ENCODE measurements at regions not wholly inside any gene's neighbourhood (a gene's known extent, or its start where the extent isn't known, plus 50 kb on each side); places are given as distances from the start of the nearest gene placed in this dataset.
"Not testable (repeated sequence)": the region's sequence is repeated elsewhere in the genome, so short reads cannot be mapped to it uniquely, and the experiment has no call there.

DNA sequence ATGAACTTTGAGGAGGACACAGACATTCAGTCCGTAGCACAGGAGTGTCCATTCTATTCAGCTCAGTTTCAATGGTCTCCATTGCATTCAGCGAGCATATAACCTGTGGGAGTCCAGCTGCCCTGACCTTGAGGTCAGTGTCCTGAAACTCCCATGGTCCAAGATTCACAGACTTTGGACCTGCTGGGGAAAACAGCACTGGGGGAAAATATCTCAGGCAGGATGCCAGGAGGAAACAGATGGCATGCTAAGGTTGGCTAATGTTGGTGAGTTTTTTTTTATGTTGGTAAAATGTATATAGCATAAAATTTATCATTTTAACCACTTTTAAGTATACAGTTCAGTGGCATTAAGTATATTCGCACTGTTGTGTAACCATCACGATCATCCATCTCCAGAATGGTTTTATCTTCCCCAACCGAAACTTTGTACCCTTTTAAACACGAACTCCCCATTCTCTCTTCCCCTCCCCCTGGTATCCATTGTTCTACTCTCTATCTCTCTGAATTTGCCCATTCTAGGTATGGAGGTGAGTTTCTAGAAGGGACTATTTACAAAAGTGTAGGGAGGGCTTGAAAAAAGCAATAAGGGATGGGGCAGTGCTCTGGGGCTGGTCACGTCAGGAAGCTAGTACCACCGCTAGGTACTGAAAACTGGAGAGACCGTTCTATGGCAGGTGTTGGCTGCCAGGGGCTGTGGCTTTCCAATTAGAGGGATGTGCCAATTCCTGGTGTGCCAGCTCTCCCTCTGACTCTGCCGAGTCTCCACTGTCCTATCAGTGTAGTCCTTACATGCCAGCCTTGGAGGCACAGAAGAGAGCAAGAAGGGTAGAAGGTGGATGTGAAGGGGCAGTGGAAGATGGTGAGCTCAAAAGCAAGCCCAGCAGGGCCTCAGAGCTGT lies 85.3 kb downstream of the FOXD2 start:
- DNase-seq (ENCODE audit: low read depth, low spot score) = no peak

DNA sequence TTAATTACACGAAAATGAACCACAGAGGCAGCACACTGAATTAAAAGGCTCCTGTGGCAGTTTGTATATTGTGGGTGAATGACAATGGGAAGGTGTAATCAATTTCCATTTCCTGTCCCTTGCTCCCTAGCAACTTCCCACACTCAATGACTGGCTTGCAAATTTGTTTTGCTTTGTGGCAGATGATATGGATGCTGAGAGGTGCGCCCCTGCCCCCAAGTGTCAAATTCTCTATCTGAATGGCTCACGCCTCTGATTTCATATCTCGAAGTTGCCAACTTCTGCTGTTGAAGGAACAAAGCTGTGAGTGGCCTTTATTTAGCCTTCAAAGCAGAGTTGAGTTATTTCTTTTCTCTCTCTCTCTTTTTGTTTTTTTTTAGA lies 86.0 kb downstream of the FOXD2 start:
- DNase-seq (ENCODE audit: low read depth, low spot score) = no peak

DNA sequence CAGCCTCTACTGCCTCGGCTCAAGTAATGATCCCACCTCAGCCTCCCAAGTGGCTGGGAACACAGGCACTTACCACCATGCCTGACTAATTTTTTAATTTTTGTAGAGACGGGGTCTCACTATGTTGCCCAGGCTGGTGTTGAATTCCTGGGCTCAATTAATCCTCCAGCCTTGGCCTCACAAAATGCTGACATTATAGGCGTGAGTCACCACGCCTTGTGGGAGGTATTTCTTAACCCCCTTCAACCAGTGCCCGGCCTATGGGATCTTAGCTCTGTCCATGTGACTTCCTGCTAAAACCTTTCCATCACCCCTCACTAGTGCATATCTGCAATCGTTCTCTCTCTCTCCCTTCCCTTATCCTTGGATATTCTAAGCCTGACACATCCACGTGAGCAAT lies 86.4 kb downstream of the FOXD2 start:
- DNase-seq (ENCODE audit: low read depth, low spot score) = no peak

DNA sequence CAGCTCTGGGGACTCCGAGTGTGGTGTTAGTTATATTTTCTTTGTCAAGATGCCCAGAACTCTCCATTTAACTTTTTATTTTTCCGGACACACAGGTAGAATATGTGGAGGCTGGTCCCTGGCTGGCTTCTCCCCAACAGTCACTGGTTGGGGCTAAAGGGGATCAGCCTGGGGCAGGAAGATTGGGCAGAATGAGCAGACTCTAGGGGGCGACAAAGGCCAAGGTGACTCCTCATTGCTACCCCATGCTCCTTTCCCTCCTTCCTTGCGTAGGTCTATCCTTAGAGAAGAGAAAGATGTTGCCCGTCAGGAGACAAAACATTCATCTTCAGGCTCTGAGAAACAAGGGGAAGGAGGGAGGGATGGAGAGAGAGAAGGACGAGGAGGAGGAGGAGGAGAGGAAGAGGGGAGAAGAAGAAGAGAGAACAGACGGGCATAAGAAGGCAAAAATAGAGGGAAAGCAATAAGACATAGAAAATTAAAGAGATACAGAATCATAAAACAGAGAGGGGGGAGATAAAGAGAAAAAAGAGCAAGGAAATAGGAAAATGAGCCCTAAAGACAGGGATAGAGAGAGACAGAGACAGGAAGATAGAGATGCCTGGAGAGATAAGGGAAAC lies 89.9 kb downstream of the FOXD2 start:
- no peak for DNase-seq (ENCODE audit: low read depth, low spot score)

DNA sequence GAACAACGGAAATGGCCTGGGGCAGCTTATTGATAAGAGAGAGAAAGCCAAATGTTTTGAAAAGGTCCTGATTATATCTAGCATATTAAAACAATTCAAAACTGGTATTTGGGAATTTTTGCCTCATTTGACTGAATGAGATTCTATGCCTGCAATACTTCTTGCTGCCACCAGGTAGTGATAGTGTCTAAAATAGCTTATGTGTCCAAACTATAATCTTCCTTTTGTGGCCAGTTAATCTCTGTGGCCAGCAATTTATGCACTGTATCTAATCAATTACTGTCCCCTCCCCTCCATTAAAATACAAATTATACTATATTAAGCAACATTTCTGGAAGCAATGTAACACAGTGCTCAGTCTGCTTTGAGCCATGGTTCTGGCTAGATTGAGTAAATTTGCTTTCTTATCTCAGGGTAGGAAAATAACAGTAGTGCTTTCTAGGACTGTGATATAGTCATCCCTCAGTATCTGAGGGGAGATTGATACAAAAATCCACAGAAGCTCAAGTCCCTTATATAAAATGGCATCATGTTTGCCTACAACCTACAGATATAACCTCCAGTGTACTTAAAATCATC lies 91.8 kb downstream of the FOXD2 start:
- no peak for DNase-seq (ENCODE audit: low read depth, low spot score)

DNA sequence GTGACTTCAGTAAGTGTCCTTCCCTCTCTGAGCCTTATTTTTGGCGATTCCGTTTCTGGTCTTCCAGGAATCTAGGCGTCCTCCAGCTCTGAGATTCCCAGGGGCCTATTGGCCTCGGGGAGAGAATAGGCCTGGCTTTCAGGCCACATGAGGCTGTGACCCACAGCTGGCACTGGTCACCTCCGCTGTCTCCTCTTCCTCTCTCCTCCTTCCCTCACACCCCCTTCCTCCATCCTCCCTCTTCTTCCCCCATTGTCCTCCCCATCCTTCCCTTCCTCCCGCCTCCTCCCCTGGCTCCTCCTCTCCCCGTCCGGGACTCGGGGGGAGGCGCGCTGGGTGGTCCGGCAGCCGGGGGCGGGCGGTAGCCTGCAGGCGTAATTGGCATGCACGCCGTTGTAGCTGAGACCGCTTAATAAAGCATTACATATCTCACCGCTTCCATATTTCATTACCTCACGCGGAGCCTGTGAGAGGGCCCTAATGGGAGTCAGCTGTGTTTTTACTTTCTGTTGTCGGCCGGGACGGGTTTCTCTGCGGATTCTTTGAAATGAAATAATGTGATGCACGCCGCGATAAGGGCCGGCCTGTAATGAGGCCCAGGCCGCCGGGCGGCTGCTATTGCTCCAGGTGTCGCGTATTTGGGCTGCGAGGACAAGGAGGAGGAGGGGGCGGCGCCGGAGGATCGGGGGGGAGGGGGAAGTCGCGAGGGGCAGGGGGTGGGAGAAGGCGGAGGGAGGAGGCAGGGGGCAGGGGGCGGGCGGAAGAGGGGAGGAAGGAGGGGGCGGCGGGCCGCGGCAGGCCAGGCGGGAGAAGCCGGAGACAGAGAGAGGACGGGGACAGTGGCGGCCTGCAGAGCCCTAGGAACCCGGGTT lies 95.3 kb downstream of the FOXD2 start:
- DNase-seq (ENCODE audit: low read depth, low spot score) = no peak

DNA sequence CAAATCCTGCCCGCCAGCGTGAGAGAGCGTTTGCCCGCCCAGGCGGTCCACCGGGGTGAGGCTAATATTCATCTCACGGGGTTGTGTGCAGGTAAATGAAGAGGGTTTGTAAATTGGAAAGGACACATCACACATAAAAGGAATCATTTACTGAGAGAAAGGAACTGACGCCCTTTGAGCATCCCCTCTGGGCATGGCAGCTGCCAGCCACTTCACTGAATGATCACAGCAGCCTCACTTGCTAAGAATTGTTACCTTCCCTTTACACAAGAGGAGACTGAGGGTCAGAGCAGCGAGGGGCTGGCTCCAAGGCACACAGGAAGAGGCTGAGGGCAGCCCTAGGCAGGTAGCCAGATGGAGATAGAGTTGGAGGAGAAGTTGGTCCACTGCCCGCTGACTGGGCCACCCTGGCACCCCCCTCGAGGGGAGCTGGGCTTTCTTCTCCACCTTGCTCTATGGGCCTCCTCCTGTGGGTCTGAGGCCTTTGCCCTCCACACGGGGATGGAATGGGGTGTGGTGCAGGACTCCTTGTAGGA lies 96.0 kb downstream of the FOXD2 start:
- DNase-seq (ENCODE audit: low read depth, low spot score) = no peak

DNA sequence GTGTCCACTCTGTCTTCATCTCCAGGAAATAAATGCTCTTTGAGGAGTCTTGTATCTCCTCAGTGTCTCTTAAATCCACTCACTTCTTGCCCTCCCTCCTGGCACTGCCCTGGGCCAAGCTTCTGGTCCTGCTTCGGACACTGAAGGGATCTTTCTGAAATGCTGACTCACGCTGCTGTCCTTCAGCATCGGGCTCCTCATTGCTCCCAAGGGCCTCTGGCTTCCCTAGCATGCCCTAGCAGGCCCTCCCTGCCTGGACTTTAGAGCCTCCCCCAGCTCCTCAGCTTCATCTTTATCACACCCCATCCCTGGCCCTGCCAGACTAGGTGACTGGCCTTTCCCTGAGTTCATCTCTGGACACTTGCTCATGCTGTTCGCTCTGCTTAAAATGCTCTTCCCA lies 96.6 kb downstream of the FOXD2 start:
- DNase-seq (ENCODE audit: low read depth, low spot score) = no peak

DNA sequence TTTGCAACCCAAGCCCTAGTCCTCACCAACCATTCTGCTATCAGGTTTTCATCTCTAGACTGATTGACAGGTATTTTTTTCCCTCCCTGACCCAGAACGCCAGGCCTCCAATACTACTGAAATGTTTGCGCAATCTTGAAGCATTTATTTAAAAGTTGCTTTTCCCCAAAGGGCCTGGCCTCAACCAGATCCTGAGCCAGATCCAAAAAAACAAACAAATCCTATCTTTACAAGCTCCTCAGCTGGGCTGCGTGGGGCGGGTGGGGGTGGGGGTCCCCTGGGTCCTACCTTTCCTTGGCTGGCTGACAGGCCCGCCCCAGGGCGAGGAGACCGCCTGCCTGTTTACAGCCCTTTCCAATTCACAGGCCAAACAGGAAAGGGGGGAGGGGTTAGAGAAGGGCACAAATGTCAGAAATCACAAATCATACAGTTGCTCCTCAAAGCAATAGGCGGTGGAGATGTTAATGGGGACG lies 98.8 kb downstream of the FOXD2 start:
- no peak for DNase-seq (ENCODE audit: low read depth, low spot score)

DNA sequence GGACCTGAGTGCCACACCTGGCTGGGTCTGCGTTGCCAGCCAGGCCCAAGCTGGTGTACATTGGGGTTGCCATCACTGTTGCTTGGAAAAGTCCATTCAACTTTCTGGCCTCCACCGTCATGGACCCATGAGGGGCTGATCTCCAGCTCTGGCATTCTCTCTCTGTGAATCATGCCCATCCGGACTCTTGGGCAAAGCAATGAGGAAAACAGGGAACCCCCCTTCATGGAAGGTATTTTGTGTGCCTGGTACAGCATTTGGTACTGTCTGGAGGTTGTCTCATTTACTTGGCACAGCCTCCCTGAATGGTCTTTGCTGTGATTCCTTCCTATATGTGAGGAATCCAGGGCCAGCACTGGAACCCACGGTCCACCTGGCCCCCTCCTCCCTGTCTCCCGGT lies 99.4 kb downstream of the FOXD2 start:
- no peak for DNase-seq (ENCODE audit: low read depth, low spot score)

DNA sequence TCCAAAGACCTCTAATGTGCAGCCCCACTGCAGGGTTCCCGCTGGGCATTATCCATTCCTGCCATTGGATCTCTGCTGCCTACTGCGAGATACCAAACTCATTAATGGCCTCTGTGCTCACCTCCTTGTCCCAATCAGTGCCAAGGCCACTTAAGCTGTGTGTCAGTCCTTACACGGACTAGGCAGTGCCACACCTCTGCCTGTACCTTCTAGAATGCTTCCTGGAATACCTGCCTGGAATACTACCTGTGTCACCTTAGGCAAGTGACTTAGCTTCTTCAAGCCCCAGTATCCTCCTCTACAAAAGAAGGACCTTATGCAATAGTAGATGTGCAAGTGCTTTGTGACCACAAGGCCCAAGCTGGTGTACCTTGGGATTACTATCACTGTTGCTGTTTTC lies 100.1 kb downstream of the FOXD2 start:
- DNase-seq (ENCODE audit: low read depth, low spot score) = no peak

DNA sequence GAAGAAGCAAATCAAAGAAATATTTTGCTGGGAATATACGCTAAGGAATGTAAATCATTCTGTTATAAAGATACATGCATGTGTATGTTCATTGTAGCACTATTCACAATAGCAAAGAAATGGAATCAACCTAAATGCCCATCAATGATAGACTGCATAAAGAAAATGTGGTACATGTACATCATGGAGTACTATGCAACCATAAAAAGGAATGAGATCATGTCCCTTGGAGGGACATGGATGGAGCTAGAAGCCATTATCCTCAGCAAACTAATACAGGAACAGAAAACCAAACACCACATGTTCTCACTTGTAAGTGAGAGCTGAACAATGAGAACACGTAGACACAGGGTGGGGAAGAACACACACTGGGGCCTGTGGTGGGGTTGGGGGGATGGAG lies 100.7 kb downstream of the FOXD2 start:
- not testable (repeated sequence) for DNase-seq (ENCODE audit: low read depth, low spot score)

DNA sequence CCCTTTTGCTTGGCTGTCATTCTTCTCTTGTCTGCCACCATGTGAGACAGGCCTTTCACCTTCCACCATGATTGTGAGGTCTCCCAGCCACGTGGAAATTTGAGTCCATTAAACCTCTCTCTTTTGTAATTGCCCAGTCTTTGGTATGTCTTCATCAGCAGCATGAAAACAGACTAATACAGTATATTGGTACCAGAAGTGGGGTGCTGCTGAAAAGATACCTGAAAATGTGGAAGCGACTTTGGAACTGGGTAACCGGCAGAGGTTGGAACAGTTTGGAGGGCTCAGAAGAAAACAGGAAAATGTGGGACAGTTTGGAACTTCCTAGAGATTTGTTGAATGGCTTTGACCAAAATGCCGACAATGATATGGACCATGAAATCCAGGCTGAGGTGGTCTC lies 103.9 kb downstream of the FOXD2 start:
- DNase-seq (ENCODE audit: low read depth, low spot score) = not testable (repeated sequence)

DNA sequence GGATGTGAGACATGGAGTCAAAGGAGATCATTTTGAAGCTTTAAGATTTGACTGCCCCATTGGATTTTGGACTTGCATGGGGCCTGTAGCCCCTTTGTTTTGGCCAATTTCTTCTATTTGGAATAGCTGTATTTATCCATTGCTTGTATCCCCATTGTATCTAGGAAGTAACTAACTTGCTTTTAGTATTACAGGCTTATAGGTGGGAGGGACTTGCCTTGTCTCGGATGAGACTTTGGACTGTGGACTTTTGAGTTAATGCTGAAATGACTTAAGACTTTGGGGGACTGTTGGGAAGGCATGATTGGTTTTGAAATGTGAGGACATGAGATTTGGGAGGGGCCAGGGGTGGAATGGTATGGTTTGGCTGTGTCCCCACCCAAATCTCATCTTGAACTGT lies 105.2 kb downstream of the FOXD2 start:
- not testable (repeated sequence) for DNase-seq (ENCODE audit: low read depth, low spot score)

DNA sequence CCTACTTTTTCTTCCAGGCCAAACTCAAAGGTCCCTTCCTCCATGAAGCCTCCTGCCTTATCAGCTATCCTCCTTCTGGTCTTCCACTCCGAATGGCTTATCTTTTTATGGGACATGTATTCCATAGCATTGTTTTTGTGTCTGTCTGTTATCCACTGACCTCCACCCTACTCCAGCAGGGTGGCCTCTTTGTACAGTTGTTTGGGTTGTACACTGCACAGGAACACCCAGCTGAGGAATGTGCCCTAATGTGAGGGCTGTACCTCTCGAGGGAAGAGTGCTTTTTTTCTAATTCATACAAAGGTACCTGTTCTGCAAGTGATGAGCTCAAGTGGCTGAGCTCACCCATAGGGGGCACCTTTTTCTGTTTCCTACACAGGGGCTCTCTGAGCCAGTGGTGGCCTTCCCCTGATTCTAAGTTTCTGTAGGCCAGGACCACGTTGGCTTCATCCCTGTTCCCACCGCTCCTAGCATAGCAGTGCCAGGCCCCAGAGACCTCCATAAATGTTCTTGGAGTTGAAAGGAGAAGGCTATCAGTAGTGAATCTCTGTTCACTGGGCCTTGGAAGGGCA lies 108.2 kb downstream of the FOXD2 start:
- no peak for DNase-seq (ENCODE audit: low read depth, low spot score)

DNA sequence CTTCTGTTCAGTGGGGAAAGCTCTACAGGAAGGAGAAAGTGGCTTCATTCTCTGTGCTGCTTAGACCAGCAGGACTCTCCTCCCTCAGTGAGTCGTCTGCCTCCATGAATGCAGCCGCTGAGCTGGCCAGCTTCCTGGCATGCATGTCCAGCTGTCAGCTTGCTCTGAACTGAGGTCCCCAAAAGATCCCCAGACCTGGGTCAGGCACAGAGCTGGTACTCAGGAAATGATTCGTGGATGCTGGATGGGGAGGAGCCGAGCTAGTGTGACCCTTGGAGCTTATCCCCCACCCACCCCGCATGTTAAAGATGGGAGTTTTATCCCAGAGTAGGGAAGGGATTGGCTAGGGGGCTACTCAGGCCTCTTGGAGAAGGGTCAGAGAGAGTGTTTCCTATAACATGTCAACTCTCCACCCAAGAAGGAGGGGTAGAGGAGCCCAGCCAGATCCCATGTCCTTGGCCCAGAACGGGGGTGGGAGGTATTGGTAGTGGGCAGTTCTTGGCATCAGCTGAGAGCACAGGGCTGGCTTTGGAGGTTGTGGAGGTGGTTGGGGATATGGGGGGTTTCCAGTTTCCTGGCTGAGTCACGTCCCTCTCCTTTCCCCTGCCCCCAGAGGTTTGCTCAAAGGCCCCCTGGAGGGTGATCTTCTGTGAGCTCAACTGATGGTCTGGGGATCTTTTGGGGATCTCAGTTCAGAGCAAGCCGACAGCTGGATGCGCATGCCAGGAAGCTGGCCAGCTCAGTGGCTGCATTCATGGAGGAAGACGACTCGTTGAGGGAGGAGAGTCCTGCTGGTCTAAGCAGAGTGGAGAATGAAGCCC lies 110.1 kb downstream of the FOXD2 start:
- no peak for DNase-seq (ENCODE audit: low read depth, low spot score)

DNA sequence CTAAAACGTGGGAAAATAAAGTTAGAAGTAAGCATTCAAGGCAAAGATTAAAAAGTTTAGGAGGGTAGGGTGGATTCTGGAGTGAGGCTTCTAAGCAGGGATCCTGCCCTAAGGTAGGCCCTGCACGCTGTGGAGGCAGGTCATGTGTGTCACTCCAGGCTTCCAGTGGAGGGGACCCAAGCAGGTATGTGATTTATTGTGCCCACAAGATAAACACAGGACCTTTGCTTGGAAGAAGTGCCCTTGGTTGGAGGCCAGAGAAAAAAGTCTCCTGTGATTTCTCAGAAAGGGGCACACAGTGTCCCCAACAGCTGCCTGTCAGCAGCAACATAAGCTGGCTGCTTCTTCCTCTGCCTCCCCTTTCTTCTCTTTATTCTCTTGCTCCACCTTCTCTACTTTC lies 110.8 kb downstream of the FOXD2 start:
- no peak for DNase-seq (ENCODE audit: low read depth, low spot score)

DNA sequence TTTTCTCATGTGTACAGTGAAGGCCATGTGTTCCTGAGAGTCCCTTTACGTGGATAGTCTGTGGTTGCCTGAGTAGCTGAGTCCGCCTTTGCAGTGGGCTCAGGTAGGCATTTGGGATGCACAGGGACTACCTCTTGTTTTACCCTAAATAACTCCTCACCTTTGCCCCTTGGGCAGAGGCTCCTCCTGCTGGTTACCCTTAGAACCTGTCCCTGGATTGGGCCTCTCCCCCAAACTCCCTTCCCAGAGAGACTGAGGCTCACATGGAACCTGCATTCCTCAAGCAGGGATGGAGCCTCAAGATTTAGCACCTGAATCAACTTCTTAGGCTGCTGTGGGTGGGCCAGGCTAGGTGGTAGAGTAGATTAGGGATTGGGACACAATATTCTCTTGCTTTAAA lies 111.7 kb downstream of the FOXD2 start:
- DNase-seq (ENCODE audit: low read depth, low spot score) = no peak

DNA sequence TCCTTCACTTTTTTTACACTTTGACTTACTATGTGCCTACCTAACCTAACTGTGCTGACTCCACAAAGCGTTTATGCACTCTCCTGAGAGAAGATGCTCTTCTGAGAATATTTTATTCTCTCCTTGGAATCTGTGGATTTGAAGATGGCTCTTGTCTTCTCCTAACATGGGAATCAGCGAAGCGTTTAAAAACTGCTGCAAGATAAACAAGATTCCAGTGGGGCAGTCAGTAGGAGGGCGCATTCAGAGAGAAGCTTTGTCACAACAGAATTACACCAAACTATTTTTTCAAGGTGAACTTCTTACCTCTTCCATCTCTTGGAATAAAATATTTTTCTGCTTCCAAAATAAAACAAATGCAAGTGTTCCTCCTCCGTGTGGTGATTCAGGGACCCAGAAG lies 113.1 kb downstream of the FOXD2 start:
- DNase-seq (ENCODE audit: low read depth, low spot score) = no peak

DNA sequence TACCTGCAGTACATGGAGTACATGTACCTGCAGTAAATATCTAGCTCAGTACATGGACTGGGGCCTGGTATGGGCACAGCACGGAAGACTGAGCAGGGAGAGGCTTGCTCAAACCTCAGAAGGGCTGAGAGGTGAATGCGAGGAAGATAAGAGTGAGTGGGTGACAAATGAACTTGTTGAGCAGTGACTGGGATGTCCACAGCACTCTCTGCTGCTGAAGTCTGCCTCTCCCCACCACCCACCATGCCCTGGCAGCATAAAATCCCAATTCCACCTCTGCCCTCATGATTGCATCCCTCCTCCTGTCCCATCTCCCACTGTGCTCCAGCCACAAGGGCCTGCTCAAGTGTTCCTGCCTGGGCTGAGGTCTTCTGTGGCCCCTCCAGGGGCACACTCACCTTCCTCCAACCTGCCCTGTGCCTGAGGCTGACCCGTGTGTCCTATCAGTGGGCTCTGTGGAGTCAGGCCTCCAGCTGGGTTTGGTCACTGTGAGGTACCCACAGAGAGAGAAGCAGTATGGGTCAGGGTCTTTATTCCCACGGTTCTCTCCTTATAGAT lies 114.2 kb downstream of the FOXD2 start:
- no peak for DNase-seq (ENCODE audit: low read depth, low spot score)

Data from activated CD4-positive, CD25-positive, alpha-beta regulatory T cell treated with anti-CD3 and anti-CD28 coated beads, Interleukin-2, amount 50 U/mL, for 16 hours (primary cell).